Activated CD4-positive, CD25-positive, alpha-beta regulatory T cell treated with anti-CD3 and anti-CD28 coated beads, Interleukin-2, amount 50 U/mL, for 24 hours (primary cell): ENCODE measurements at regions not wholly inside any gene's neighbourhood (a gene's known extent, or its start where the extent isn't known, plus 50 kb on each side); places are given as distances from the start of the nearest gene placed in this dataset.
"Not testable (repeated sequence)": the region's sequence is repeated elsewhere in the genome, so short reads cannot be mapped to it uniquely, and the experiment has no call there.

ENCODE experiments used
- ATAC-seq, 2 donors: fragments of 150-1000 bp; cut with Tn5 transposase; one replicate each; pipeline ENCODE4 v1.10.0; 2021; ENCODE audit warnings: mild to moderate bottlenecking in 1 of 2, moderate library complexity in 1 of 2

DNA sequence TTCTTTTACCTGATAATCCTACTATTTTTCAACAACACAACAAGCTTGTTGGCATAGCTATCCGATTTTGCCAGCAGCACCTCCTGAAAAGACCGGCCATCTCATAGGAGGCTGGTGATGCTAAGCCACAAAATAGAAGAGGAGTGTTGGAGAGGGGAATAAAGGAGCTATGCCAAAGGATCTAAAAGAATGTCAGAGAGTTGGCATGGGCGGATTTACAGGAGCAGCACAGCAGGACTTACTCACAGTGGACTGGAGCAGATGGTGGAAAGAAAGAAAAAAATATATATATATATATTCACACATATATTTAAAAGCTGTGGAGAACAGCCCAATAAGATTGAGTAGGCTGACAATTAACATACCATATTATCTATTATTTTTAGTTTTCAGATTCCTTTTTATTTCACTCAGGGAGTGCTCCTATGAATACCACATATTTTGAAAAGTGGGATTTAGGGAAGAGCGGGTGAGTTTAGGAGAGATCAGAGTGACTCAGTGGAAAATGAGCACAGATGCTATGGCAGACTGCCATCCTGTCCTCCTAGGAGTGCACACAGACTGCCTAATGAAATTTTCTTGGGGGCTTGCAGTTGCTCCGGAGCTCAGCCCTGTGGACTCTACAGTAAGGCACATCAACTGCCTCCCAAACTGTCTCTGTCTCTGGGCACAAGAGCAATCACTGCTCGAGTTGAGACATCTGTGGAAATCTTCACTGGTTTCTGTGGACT is 394.4 kb upstream of the CHRM3 start:
- no peak for ATAC-seq

DNA sequence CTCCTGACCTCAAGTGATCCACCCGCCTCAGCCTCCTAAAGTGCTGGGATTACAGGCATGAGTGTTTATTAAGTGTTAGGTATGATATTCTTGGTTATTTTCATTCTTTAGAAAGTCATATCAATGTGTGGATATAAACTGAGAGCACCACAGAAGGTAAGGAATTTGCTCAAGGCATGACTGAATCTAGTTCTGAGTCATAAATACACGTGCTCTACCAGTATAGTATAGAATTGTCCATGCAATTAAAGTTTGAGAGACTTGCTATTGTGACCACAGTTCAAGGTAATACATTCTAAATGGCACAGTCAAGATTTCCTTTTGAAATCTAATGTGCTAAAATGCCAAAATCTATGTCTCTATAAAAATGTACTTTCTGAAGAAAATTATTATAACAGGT is 401.1 kb upstream of the CHRM3 start:
- ATAC-seq = no peak

DNA sequence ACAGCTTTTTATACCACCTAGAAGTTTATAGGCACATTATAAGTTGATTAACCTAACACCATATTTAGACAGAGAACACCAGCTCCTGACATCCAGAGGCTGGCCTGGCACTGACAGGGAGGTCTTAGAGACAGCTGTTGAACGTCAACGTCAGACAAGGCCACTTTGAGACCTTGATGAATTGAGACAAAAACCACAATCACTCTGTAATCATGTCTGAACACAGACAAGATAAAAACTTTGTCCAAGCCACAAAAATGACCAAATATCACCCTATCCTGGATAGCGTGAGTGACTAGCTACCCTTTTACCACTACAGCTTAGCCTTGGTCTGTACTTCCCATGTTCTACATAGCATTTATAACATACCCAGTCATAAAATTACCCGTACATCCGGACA is 403.6 kb upstream of the CHRM3 start:
- no peak for ATAC-seq

DNA sequence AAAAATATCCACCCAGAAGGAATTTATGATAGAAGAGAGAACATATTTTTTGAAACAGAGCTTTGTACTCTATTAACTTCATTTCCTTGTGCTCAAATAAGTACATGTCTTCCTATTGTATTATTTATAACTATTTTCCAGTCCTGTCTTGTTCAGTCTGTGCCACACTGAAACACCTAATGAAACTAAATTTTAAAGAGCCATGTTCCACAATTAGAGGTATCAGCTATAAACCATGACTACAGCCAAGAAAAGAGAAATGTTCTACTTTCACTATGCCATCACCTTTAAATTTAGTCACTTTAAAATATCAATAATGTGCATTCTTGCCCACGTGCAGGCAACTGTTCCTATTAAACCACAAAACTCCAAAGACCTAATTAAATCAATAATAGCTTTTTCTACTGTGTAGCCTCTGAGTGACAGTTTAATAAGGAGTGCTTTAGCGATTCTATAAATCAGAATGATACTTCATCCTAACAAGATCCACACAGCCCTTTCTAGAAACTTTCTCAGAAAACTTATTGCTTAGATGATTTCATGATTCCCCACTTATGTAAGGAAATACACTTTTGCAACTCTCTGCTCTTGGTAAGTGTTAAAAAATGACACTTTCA is 404.9 kb upstream of the CHRM3 start:
- no peak for ATAC-seq

DNA sequence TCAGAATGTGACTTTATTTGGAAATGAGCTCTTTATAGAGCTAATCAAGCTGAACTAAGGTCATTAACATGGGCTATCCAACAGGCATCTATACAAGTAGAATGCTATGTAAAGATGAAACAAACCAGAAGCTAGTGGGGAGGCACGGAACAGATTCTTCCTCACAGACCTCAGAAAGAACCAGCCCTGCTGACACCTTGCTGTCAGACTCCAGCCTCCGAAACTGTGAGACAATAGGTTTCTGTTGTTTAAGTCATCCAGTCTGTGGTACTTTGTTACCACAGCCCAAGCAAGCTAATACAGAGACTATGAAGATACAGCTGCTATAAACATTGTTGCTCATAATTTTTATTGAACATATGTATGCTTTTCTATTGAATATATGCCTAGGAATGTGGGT is 406.3 kb upstream of the CHRM3 start:
- ATAC-seq = no peak

DNA sequence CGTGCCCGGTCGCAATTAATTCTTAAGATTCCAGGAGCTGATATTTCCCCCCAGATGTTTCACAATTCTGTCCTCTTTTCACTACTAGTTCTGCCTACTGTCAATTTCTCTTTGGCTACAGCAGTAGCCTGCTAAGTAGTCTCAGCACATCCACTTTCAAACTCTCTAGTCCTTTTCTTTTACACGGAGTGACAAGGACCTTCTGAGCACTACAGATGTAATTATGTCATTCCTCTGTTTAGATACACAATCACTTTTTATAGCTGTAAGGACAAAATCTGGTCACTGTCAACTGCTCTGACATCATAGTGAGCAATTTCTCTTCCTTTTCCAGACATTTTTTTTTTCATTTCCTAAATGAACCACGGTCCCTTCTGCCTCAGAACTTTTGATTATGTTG is 421.7 kb upstream of the CHRM3 start:
- ATAC-seq = no peak

DNA sequence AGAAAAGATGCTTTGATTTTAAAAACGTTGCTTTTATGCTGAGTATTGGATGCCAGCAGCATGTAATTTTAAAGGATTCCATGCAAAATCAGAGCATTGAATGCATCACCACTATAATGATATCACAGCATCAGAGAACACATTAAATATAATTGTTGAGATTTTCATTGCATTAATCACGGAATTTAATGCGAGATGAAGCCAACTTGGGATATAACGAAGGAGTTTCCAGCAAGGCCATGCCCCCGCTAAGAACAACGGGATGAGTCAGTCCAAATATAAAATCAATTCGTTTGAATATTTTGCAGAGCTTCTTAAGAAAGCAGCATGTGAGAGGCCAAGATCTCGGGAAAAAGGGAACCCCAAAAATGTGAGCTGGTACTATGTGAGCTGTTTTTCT is 423.4 kb upstream of the CHRM3 start:
- ATAC-seq = no peak

DNA sequence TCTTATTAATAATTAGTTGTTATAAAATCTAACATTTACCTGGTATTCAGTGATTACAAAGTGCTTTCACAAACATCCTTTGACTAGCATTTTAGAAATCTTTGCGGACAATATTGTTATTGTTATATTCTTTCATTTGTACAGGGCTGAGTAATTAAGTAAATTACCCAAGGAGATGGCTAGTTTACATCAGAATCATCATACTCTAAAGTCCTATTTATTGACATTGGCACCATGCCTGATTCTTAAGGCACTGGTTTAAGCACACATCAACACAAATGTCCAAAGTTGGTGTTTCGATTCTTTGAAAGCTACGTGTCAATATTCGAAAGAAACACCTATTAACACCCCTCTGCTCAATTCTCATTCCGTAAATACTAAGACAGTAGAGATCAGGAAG is 424.6 kb upstream of the CHRM3 start:
- no peak for ATAC-seq

DNA sequence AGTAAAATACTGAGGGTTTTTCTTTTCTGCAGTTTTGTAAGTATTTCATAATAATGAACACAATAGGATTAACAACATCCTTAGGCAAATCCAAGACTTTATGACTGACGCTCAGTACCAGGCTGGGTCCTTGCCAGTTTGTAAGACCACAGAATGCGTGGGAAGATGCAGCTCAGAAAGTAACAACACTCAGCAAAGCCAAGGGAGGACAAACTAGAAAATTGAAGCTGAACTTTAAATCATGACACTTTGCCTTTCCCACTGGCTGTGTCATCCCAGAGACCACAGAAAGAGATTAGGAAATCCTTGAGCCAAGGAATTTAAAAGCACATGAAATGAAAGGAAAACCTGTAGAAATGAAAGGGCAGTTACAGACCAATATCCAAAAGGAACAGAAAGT is 426.3 kb upstream of the CHRM3 start:
- no peak for ATAC-seq

DNA sequence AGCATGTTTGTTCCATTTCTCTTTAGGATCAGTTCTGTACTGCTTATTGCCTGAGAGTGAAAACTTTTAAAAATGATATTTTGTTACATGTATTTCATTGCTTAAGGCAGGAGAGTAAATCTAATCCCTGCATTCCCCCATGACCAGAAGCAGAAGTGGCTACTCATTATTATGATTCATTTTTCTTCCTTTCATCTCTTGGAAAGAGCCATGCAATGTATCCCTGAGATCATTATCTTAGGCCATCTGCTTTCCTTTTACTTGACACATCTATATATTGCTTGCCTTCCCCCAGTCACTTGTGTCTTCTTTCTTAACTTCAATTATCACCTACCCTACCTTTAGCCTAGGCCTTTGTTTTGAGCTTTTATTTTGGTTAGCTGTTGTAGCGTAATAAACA is 430.4 kb upstream of the CHRM3 start:
- no peak for ATAC-seq

DNA sequence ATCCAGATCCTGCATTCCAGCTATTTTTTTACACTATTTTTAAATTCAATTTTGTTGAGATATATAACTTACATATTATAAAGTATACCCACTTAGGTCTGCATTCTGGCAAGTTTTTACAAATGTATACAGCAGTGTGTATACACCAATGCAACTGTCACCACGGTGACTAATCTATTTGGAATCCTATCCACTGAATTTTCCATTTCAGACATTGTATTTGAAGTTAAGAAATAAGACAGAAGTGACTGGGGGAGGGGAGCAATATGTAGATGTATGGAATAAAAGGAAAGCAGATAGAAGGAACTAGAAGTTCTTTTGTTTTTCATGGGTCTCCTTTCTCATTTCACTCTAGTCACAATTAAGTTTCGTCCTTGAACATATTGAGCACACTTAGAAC is 431.5 kb upstream of the CHRM3 start:
- ATAC-seq = no peak

DNA sequence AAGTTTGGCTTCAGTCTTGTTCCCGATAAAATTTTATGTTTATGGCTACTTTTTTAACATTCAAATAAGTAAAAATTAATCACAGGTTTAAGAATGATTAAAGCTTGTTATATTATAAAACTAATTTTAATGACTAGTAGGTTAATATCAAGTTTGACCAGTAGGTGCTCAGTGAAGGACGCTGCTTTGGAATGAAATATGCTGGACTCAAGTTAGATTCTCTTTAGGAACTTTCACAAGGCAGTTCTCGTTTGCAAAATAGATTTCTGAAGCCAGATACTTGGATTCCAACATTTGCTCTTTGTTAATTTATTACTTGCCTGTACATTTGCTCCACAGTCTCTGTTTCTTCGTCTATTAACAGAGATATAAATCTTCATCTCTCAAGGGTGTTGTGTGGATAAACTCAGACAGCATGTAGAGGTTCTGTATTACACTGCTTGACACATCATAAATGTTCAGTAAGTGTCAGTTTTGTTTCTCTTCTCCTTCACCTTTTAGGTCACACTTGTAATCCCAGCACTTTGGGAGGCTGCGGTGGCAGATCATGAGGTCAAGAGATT is 432.8 kb upstream of the CHRM3 start:
- ATAC-seq = no peak

DNA sequence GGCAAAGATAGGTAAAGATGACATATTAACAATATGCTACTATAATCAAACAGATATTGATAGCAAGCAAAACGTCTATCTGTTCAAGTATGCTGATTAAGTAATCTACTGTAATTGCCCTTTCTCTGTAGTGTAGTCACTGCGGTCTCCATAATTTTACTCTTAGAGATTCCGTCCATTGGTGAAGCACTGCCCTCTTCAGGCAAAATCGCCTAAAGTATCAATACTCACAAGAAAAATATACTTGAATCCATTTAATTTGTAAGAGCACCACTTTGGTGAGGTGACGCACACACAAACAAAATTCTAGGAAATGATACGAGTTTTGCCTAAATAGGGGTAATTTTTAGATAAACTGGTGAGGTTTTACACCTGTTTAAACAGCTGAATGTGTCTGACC is 434.6 kb upstream of the CHRM3 start:
- no peak for ATAC-seq

DNA sequence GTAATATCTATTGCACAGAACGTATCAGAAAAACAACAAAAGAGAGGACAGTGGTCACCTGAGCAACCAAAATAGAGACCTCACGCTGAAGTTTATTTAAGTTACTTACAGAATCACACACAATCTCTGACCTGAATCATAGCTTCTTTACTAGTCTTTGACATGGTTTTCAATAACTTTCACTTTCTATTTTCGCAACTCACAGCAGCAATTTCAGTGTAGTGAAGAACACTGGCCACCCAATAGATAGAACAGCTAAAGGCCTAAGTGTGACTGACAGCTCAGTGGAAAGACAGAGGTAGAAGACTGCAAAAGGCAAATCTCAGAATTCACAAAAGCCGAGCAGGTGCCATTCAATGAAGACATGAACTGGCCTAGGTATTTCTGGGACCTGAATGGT is 435.6 kb upstream of the CHRM3 start:
- no peak for ATAC-seq

DNA sequence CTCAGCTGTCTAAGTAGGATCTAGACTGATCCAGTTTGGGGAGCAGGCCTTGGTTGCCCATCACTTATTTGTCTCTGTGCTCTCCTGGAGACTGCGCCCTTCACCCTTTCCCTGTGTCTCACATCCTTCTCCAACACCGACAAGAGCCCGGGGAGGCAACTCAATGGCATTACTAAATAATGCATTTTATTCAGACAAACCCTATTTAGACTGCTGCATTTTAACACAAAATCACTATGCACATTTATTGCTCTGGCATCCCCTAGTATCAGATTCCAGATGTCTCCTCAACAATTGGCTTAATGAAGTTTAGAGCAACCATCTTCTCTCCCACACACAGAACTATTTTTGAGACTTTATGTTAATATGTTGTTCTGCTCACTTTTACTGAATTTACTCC is 436.4 kb upstream of the CHRM3 start:
- ATAC-seq = no peak

DNA sequence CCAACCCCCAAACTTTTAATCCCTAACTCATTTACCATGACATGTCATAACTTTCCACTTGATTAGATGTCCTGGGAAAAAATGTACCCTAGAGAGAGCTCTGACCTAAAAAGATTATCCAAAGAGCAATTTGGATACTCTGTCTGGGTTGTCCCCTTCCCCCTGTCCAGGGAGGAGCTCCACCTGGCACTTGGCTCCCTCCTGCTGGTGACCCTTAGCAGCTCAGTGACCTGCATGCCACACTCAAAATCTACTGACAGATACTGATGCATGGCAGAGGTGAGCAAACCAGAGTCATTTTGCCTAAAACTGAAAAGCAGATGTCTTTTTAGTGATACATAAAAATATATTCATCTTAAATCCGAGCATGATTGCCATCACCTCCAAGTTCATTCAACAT is 442.3 kb upstream of the CHRM3 start:
- no peak for ATAC-seq

DNA sequence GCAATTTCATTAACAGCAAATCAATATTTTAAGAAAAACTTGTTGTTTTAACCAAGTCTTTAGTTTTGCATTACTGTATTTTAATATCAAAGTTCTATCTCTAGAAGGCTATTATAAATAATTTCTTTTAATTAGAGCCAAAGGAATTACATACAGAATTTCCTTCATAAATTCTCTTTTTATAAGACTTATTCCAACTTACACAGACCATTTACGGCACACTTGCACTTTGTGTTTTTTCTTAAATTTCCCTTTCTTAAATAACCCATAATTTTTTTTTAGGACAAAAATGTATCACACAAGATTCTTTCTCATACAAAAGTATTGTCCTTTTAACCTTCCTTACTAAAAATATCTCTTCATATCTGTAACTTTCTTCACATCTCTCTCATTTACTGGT is 458.5 kb upstream of the CHRM3 start:
- no peak for ATAC-seq

DNA sequence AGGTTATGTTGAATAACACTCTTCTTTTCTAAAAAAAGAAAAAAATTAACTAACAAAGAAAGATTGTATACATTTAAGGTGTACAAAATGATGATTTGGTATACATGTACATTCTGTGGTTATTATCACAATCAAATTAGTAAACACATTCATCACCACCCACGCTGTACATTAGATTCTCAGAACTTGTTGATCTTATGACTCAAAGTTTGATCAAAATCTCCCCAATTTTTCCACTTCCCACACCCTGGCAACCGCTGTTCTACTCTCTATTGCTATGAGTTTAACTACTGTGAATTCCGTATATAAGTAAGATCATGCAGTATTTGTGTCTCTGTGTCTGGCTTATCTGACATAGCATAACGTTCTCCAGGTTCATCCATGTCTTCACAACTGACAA is 469.5 kb upstream of the CHRM3 start:
- no peak for ATAC-seq

DNA sequence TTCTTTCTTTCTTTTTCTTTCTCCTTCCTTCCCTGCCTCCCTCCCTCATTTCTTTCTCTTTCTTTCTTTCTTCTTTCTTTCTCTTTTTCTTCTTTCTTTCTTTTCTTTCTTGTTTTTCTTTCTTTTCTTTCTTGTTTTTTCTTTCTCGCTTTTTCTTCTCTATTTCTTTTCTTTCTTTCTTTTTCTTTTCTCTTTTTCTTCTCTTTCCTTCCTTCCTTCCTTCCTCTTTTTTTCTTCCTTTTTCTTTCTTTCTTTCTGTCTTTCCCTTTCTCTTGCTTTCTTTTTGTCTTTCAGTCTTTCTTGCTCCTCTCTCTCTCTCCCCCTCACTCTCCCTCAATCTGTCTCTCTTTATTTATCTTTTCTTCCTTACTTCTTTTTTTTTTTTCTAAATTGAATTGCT is 472.0 kb upstream of the CHRM3 start:
- no peak for ATAC-seq

DNA sequence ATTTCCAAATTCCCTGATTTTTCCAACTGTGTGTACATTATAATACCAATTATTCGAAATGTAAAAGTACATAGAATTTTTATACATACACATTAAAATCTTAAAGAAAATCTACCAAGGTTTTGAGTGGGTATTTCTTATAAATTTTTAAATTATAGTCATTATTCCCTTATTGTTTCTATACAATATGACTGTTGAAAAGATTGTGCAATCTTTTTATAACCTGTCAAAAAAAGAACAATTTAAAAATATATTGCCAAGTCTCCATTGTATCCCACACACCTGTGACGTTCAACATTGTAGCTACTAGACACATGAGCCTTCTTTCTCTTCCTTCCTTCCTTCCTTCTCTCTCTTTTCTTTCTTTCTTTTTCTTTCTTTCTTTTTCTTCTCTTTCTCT is 473.2 kb upstream of the CHRM3 start:
- no peak for ATAC-seq

DNA sequence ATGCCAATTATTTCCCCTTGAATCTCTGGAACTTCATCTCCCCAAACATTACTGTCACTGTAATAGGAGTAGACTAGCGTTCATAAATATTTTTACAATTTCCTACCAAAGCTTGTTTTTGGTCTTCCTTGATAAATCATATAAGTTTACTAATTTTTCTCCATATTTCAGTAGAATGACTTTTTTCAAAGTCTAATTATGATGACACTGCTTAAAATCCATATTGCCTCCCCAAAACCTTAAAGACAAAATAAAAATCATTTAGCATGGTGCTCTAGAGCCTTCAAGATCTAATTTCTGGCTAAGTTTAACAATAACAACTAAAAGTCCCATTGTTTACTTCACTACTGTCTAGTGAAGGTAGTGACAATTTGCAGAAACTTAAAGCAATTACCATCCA is 474.2 kb upstream of the CHRM3 start:
- ATAC-seq = no peak

DNA sequence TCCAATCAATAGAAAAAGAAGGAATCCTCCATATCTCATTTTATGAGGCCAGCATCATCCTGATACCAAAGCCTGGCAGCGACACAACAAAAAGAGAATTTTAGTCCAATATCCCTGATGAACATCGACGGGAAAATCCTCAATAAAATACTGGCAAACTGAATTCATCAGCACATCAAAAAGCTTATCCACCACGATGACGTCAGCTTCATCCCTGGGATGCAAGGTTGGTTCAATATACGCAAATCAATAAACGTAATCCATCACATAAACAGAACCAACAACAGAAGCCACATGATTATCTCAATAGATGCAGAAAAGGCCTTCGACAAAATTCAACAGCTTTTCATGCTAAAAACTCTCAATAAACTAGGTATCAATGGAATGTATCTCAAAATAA is 483.6 kb upstream of the CHRM3 start:
- ATAC-seq = not testable (repeated sequence)

DNA sequence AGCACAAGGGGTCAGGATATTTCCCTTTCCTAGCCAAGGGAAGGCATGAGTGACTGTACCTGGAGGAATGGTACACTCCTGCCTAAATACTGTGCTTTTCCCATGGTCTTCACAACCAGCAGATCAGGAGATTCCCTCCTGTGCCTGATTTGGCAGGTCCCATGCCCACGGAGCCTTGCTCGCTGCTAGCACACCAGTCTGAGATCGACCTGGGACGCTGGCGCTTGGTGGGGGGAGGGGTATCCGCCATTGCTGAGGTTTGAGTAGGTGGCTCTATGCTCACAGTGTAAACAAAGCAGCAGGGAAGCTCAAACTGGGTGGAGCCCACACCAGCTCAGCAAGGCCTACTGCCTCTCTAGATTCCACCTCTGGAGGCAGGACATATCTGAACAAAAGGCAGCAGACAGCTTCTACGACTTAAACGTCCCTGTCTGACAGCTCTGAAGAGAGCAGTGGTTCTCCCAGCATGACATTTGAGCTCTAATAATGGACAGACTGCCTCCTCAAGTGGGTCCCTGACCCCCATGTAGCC is 486.0 kb upstream of the CHRM3 start:
- ATAC-seq = no peak

DNA sequence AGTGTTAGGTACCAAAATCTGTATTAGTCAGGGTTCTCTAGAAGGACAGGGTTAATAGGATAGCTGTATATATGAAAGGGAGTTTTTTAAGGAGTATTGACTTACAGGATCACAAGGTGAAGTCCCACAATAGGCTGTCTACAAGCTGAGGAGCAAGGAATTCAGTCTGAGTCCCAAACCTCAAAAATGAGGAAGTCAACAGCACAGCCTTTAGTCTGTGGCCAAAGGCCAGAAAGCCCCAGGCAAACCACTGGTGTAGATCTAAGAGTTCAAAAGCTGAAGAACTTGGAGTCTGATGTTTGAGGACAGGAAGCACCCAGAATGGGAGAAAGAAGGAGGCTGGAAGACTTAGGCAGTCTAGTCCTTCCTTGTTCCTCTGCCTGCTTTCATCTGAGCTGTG is 487.5 kb upstream of the CHRM3 start:
- ATAC-seq = no peak

DNA sequence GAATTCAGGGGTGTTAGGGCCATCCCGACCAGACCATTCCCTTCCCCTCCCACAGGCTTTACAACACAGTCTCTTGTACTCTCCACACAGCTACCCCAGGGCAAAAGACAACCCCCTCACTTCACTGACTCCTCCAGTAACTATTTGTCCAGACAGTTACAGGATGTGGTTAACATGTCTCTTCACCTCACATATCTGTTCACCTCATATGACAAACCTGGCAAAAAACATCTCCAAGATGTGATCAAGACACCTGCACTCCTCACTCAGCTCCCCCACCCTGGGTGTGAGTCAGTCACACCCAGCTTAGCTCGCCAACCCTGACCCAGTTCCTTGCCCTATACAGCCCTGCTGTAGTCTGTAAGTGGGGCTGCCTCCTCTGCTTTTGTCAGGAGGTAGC is 490.5 kb upstream of the CHRM3 start:
- no peak for ATAC-seq
